ENCODE measurements at regions not wholly inside any gene's neighbourhood (a gene's known extent, or its start where the extent isn't known, plus 50 kb on each side); places are given as distances from the start of the nearest gene placed in this dataset.
A peak's percentile ranks its signal among the peaks of the same experiment; 100 is the strongest.

- TF ChIP-seq CTCF (IDR thresholded peaks at IDR 0.05; ENCODE audit: low read depth, low read length) (no peak), MAX (IDR thresholded peaks at IDR 0.05; ENCODE audit: low read depth, low read length) (no peak), MYC (IDR thresholded peaks at IDR 0.05; ENCODE audit: low read depth, low read length) (no peak), POLR2A (IDR thresholded peaks at IDR 0.05; ENCODE audit: extremely low read depth, insufficient read length) (no peak)
- DNase-seq (ENCODE audit: low read depth) = no peak
- no peak overlapping the region for H3K4me3 ChIP-seq (ENCODE audit: low read depth, low read length)
Measured at GRCh38 chr14:99067141-99067920, 204.7 kb downstream of the BCL11B start.

GRCh38 chr14:99067927-99068326 lies 204.1 kb downstream of the BCL11B start:
- no peak overlapping the region for H3K4me3 ChIP-seq (ENCODE audit: low read depth, low read length)
- no peak for DNase-seq (ENCODE audit: low read depth)
- TF ChIP-seq MYC (IDR thresholded peaks at IDR 0.05; ENCODE audit: low read depth, low read length) = no peak
- TF ChIP-seq MAX (IDR thresholded peaks at IDR 0.05; ENCODE audit: low read depth, low read length) = no peak
- no peak for TF ChIP-seq POLR2A (IDR thresholded peaks at IDR 0.05; ENCODE audit: extremely low read depth, insufficient read length)
- no peak for TF ChIP-seq CTCF (IDR thresholded peaks at IDR 0.05; ENCODE audit: low read depth, low read length)

GRCh38 chr14:99069946-99070345 lies 202.1 kb downstream of the BCL11B start:
- no peak for DNase-seq (ENCODE audit: low read depth)
- no peak overlapping the region for H3K4me3 ChIP-seq (ENCODE audit: low read depth, low read length)
- TF ChIP-seq CTCF (IDR thresholded peaks at IDR 0.05; ENCODE audit: low read depth, low read length) = no peak
- no peak for TF ChIP-seq POLR2A (IDR thresholded peaks at IDR 0.05; ENCODE audit: extremely low read depth, insufficient read length)
- TF ChIP-seq MAX (IDR thresholded peaks at IDR 0.05; ENCODE audit: low read depth, low read length) = no peak
- no peak for TF ChIP-seq MYC (IDR thresholded peaks at IDR 0.05; ENCODE audit: low read depth, low read length)

GRCh38 chr14:99072433-99072832 lies 199.6 kb downstream of the BCL11B start:
- DNase-seq (ENCODE audit: low read depth) = no peak
- TF ChIP-seq MAX (IDR thresholded peaks at IDR 0.05; ENCODE audit: low read depth, low read length) (no peak), POLR2A (IDR thresholded peaks at IDR 0.05; ENCODE audit: extremely low read depth, insufficient read length) (no peak), MYC (IDR thresholded peaks at IDR 0.05; ENCODE audit: low read depth, low read length) (no peak), CTCF (IDR thresholded peaks at IDR 0.05; ENCODE audit: low read depth, low read length) (no peak)
- peak overlapping the region; percentile 11 for H3K4me3 ChIP-seq (ENCODE audit: low read depth, low read length)

GRCh38 chr14:99072956-99073355 lies 199.0 kb downstream of the BCL11B start:
- DNase-seq (ENCODE audit: low read depth) = no peak
- TF ChIP-seq MAX (IDR thresholded peaks at IDR 0.05; ENCODE audit: low read depth, low read length) = no peak
- no peak for TF ChIP-seq CTCF (IDR thresholded peaks at IDR 0.05; ENCODE audit: low read depth, low read length)
- H3K4me3 ChIP-seq (ENCODE audit: low read depth, low read length) = peak overlapping the region; percentile 11

Measured in NB4 (cell line).